HCT116 (cell line): ENCODE measurements at regions not wholly inside any gene's neighbourhood (a gene's known extent, or its start where the extent isn't known, plus 50 kb on each side); places are given as distances from the start of the nearest gene placed in this dataset.

Experiments used
- EZH2 ChIP-seq: fragments of 200-600 bp; sonication (generic); IDR thresholded peaks from 2 replicates; pipeline ENCODE4 v1.6.1; 2017; ENCODE audit warnings: antibody characterized with exemption, mixed run types
- YY1 ChIP-seq: IDR thresholded peaks from 2 replicates; pipeline ENCODE4 v1.6.1; 2011; ENCODE audit warnings: low read length, low read depth, moderate library complexity, mild to moderate bottlenecking; ENCODE audit not compliant: insufficient replicate concordance; ENCODE audit errors: extremely low read depth
- ZBTB33 ChIP-seq: IDR thresholded peaks from 2 replicates; pipeline ENCODE4 v1.6.1; 2011; ENCODE audit warnings: mild to moderate bottlenecking, low read length, moderate library complexity; ENCODE audit not compliant: insufficient replicate concordance; ENCODE audit errors: extremely low read depth
- ZNF274 ChIP-seq: fragments of 200-500 bp; sonication (Bioruptor generic); IDR thresholded peaks from 2 replicates; pipeline ENCODE4 v1.6.1; 2014; ENCODE audit warnings: mild to moderate bottlenecking, low read depth, low read length, inconsistent platforms
- TF ChIP-seq, protein P1 (sequence below), 3 experiments: fragments of 200-600 bp in 1 of 3; sonication (generic) in 1 of 3; IDR thresholded peaks in 2 of 3; conservative IDR thresholded peaks in 1 of 3; 2 replicates each; pipeline ENCODE4 v1.5.1; 2012 to 2017; ENCODE audit warnings: low read depth in 2 of 3, low read length in 2 of 3, antibody characterized with exemption in 1 of 3, borderline replicate concordance in 1 of 3, control low read depth in 1 of 3, mild to moderate bottlenecking in 1 of 3, mixed read lengths in 1 of 3, mixed run types in 1 of 3, moderate library complexity in 1 of 3; ENCODE audit not compliant: insufficient read depth in 1 of 3
- TF ChIP-seq, protein P2 (sequence below): IDR thresholded peaks from 2 replicates; pipeline ENCODE4 v1.6.1; 2012

GRCh38 chr2:59732871-59733566, 820.4 kb downstream of the BCL11A start:
- TF ChIP-seq, protein P1, sequence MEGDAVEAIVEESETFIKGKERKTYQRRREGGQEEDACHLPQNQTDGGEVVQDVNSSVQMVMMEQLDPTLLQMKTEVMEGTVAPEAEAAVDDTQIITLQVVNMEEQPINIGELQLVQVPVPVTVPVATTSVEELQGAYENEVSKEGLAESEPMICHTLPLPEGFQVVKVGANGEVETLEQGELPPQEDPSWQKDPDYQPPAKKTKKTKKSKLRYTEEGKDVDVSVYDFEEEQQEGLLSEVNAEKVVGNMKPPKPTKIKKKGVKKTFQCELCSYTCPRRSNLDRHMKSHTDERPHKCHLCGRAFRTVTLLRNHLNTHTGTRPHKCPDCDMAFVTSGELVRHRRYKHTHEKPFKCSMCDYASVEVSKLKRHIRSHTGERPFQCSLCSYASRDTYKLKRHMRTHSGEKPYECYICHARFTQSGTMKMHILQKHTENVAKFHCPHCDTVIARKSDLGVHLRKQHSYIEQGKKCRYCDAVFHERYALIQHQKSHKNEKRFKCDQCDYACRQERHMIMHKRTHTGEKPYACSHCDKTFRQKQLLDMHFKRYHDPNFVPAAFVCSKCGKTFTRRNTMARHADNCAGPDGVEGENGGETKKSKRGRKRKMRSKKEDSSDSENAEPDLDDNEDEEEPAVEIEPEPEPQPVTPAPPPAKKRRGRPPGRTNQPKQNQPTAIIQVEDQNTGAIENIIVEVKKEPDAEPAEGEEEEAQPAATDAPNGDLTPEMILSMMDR (IDR thresholded peaks at IDR 0.05 in 2 of 3, conservative IDR thresholded peaks at IDR 0.05 in 1 of 3; ENCODE audit: borderline replicate concordance in 1 of 3, insufficient read depth in 1 of 3, low read depth in 2 of 3, low read length in 2 of 3) = no peak
- TF ChIP-seq, protein P2, sequence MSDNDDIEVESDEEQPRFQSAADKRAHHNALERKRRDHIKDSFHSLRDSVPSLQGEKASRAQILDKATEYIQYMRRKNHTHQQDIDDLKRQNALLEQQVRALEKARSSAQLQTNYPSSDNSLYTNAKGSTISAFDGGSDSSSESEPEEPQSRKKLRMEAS = no peak
- TF ChIP-seq EZH2 = no peak
- no peak for TF ChIP-seq ZNF274
- no peak for TF ChIP-seq ZBTB33
- TF ChIP-seq YY1 = no peak
